ENCODE measurements at regions not wholly inside any gene's neighbourhood (a gene's known extent, or its start where the extent isn't known, plus 50 kb on each side); places are given as distances from the start of the nearest gene placed in this dataset.

DNA sequence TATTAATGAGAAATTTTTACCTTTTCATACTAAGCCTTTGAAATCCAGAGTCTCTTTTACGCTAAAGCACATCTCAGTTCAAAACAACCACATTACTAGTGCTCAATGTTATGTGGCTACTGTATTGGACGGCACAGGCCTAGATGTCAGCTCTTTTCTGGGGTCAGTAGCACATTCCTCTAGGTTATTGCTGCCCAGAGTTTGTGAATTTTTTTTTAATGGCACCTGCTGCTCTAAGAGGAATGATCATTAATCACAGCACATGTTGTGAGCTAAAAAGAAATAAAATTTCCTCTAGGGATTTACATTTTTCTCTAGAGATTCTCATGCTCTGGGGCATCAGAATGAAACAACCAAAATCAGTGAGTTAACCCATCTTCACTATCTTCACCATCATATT is 436.8 kb upstream of the THBS1 start:
- no peak for TF ChIP-seq CTCF (IDR thresholded peaks at IDR 0.05 in 4 of 5, conservative IDR thresholded peaks at IDR 0.05 in 1 of 5)
- TF ChIP-seq POLR2A (IDR thresholded peaks at IDR 0.05): no peak
